SU-DHL-6 (cell line): ENCODE measurements at regions not wholly inside any gene's neighbourhood (a gene's known extent, or its start where the extent isn't known, plus 50 kb on each side); places are given as distances from the start of the nearest gene placed in this dataset.

ENCODE experiments used
- CTCF ChIP-seq: fragments of 200-600 bp; sonication (generic); IDR thresholded peaks from one replicate; pipeline ENCODE4 v1.5.1; 2017; ENCODE audit warnings: antibody characterized with exemption, mild to moderate bottlenecking, low read length, moderate library complexity; ENCODE audit not compliant: insufficient read depth, poor library complexity, severe bottlenecking
- EZH2phosphoT487 ChIP-seq: fragments of 200-600 bp; sonication (generic), shearing (Covaris generic); conservative IDR thresholded peaks from 2 replicates; pipeline ENCODE4 v1.6.1; 2018; ENCODE audit warnings: mild to moderate bottlenecking, antibody characterized with exemption, low read length, moderate library complexity, mixed read lengths

DNA sequence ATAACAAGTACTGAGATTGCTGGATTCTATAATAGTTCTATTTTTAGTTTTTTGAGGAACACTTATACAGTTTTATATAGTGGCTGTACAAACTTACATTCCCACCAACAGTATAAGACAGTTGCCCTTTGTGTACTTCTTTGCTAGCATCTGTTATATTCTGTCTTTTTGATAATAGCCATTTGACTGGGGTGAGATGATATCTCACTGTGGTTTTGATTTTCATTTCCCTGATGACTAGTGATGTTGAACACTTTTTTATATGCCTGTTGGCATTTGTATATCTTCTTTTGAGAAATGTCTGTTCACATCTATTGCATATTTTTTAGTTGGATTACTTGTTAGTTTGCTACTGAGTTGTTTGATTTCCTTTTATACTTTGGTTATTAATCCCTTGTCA, 204.1 kb upstream of the SMC2 start:
- TF ChIP-seq CTCF (no peak), EZH2phosphoT487 (no peak)
